HAP-1 (cell line): ENCODE measurements at regions not wholly inside any gene's neighbourhood (a gene's known extent, or its start where the extent isn't known, plus 50 kb on each side); places are given as distances from the start of the nearest gene placed in this dataset.

Experiments
- DNase-seq, 2 experiments: peaks; one replicate each; pipeline ENCODE4 v3.0.0-alpha.2; 2016 to 2020; ENCODE audit warnings: low spot score in 2 of 2
- H3K27me3 ChIP-seq: fragments of 250-450 bp; sonication (Bioruptor Pico); 2 replicates; pipeline ENCODE4 v1.5.1; 2020; ENCODE audit warnings: low read depth, mild to moderate bottlenecking, moderate library complexity
- H3K36me3 ChIP-seq: fragments of 250-450 bp; sonication (Bioruptor Pico); replicated peaks from 2 replicates; pipeline ENCODE4 v1.5.1; 2020; ENCODE audit warnings: mild to moderate bottlenecking
- H3K4me1 ChIP-seq: fragments of 250-450 bp; sonication (Bioruptor Pico); 2 replicates; pipeline ENCODE4 v1.5.1; 2020; ENCODE audit warnings: mild to moderate bottlenecking
- H3K4me3 ChIP-seq: fragments of 250-450 bp; sonication (Bioruptor Pico); 2 replicates; pipeline ENCODE4 v1.5.1; 2020; ENCODE audit warnings: mild to moderate bottlenecking, moderate library complexity
- H3K9me3 ChIP-seq: fragments of 250-450 bp; sonication (Bioruptor Pico); 2 replicates; pipeline ENCODE4 v1.5.1; 2020; ENCODE audit warnings: mild to moderate bottlenecking, moderate library complexity
- in situ Hi-C: fragments of 300-500 bp; cut with MboI; formaldehyde crosslinking; loops from 3 replicates; pipeline ENCODE4 v1.14.3; 2020; ENCODE audit warnings: low sequenced_read_pairs, inconsistent platforms, mixed read lengths

DNA sequence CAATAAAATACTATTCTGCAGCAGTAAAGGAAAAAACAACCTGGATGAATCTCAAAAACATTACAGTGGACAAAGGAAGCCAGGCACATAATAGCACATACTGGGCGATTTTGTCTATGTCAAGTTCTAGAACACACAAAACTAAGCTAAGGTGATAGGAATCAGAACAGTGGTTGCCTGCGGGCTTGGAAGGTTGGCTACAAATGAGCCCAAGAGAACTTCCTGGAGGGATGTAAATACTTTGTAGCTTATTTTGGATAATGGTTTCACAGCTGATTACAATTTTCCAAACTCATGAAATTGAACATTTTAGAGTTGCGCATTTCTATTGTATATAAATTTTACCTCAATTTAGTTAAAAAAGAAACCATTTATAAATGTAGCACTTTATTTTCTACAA is 67.6 kb upstream of the CES5A start:
- DNase-seq = no peak
- Histone ChIP-seq H3K36me3 (no peaks in the 10 kb centered on the region), H3K9me3 (no peaks in the 10 kb centered on the region), H3K4me3 (no peak overlapping the region), H3K4me1 (no peaks in the 10 kb centered on the region), H3K27me3 (peaks cover 7% of the 10 kb centered on the region)
- in situ Hi-C loops = no loop called here

- Histone ChIP-seq H3K4me1 (no peaks in the 10 kb centered on the region), H3K4me3 (no peak overlapping the region), H3K27me3 (peaks cover 7% of the 10 kb centered on the region), H3K36me3 (no peaks in the 10 kb centered on the region), H3K9me3 (no peaks in the 10 kb centered on the region)
- DNase-seq = no peak
- in situ Hi-C loops = no loop called here
Measured at GRCh38 chr16:55941552-55941951, 66.4 kb upstream of the CES5A start.

DNA sequence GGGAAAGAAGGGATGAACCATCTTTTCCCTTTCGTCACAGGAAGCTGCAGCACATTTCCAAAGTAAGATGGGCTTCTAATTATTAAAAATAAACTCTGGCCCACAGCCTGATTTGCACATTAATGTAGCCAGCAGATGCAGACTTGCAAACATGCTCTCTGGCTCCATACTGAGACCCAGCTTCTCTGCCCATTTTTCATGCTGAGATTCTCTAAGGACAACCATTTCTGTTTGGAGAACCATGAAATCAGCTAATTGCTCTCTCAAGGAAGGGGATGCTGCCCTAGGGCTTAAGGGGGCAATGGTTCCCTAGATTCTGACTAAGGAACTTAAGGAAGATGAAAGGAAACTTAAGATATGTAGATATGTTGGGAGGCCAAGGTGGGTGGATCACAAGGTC is 63.0 kb upstream of the CES5A start:
- Histone ChIP-seq H3K4me1 (no peaks in the 10 kb centered on the region), H3K27me3 (no peaks in the 10 kb centered on the region; the same call in 1 of the 2 replicates), H3K9me3 (no peaks in the 10 kb centered on the region), H3K4me3 (no peak overlapping the region), H3K36me3 (no peaks in the 10 kb centered on the region)
- no peak for DNase-seq
- in situ Hi-C loops = no loop called here

- in situ Hi-C loops = no loop called here
Measured at GRCh38 chr16:55933038-55933437, 57.9 kb upstream of the CES5A start.

DNA sequence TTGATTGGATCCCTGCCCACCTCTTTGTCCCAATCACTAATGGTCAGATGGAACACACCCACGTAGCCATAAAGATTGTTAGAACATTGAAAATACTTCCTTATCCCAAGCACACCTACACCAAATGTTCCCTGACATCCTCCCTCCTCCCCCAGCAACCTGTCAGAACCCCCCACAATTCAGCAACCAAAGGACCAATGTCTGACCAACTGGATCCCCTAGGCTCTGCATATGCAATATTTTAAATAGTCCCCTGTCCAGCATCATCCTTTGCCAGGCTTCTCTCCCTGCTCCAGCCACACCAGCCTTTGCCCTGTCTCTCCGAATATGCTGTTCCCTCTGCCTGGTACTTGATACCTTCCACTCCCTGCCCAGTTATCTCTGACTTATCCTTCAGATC is 54.9 kb upstream of the CES5A start:
- in situ Hi-C loops = no loop called here
- Histone ChIP-seq H3K36me3 (no peaks in the 10 kb centered on the region), H3K4me3 (no peak overlapping the region), H3K27me3 (no peaks in the 10 kb centered on the region), H3K4me1 (no peaks in the 10 kb centered on the region), H3K9me3 (no peaks in the 10 kb centered on the region)
- DNase-seq = no peak

More at GRCh38 chr16:55933038-55933437, 57.9 kb upstream of the CES5A start:
- no peak for DNase-seq
- Histone ChIP-seq H3K4me3 (no peak overlapping the region), H3K9me3 (no peaks in the 10 kb centered on the region), H3K36me3 (no peaks in the 10 kb centered on the region), H3K27me3 (no peaks in the 10 kb centered on the region), H3K4me1 (no peaks in the 10 kb centered on the region)

DNA sequence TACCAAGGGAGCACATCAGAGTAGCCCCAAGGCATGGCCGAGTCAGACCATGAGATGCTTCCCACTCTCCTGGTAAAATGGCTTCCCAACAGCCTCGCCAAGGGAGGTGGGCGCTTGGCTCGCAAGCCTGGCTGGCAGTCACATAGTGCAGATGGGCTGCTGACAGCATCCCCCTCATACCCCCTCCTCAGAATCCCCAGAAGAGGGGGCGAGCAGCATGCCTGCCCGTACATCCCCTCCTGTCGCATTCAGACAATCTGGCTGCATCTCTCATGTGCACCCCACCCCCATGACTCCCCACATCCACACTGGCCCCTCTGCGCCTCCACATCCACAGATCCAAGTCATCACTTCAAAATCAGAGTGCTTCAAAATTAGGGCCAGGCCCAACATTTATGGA is 54.0 kb upstream of the CES5A start:
- no peaks in the 10 kb centered on the region for H3K9me3 ChIP-seq
- no peaks in the 10 kb centered on the region for H3K4me1 ChIP-seq
- no peak for DNase-seq
- in situ Hi-C loops = no loop called here
- no peaks in the 10 kb centered on the region for H3K27me3 ChIP-seq
- H3K36me3 ChIP-seq = no peaks in the 10 kb centered on the region
- H3K4me3 ChIP-seq = no peak overlapping the region

DNA sequence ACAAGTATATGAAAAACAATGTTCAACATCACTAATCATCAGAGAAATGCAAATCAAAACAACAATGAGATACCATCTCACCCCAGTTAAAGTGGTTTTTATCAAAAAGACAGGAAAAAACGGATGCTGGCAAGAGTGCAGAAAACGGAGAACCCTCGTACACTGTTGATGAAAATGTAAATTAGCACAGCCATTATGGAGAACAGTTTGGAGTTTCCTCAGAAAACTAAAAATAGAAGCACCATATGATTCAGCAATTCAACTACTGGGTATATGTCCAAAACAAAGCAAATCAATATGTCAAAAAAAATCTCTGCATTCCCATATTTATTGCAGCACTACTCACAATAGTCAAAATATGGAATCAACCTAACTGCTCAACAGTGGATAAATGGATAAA is 50.1 kb upstream of the CES5A start:
- DNase-seq = no peak

More for the DNA sequence above, 50.1 kb upstream of the CES5A start:
- Histone ChIP-seq H3K36me3 (no peaks in the 10 kb centered on the region), H3K27me3 (no peaks in the 10 kb centered on the region), H3K9me3 (no peaks in the 10 kb centered on the region), H3K4me1 (no peaks in the 10 kb centered on the region), H3K4me3 (no peak overlapping the region)
- in situ Hi-C loops = no loop called here
